ENCODE measurements at regions not wholly inside any gene's neighbourhood (a gene's known extent, or its start where the extent isn't known, plus 50 kb on each side); places are given as distances from the start of the nearest gene placed in this dataset.

DNA sequence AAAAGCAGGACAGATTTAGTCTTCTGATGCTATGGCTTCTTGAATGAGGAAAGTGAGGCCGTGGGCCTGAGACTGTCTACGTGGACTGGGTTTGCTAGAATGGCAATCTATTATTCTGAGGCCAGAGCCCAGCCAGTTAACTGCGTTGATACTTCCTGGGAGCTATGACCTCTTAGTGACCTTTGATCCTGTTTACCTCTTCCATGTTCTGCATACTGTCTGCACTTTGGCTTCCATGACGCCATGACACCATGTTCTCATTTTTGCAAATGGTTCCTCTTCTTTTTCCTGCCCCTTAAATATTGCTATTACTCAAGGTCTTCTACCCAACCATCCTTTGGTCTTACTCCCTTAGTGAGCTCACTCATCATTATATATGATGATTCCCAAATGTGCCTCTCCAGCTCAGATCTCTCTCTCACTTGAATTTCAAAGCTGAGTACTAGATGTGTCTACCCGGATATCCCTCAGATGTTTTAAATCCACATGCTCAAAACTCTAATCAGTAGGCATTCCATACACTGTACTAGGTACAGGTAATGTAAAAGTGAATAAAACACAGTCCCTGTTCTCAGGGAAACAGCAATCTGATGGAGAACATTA is 66.1 kb upstream of the ATP1A1 start:
- TF ChIP-seq POLR2AphosphoS5 (IDR thresholded peaks at IDR 0.05; ENCODE audit: borderline replicate concordance, low read depth, low read length), result no peak
- no peak for TF ChIP-seq EZH2 (IDR thresholded peaks at IDR 0.05)
- no peak for TF ChIP-seq FOXP2 (optimal IDR thresholded peaks at IDR 0.05; ENCODE audit: control extremely low read depth, extremely low read length, insufficient read depth)

All from SK-N-MC (cell line).